Thyroid gland (tissue), 4 donors: ENCODE measurements at regions not wholly inside any gene's neighbourhood (a gene's known extent, or its start where the extent isn't known, plus 50 kb on each side); places are given as distances from the start of the nearest gene placed in this dataset.

Experiments used
- DNase-seq, 2 donors: peaks; one replicate each; pipeline ENCODE4 v3.0.0-alpha.2; 2019
- H3K27ac ChIP-seq, 3 donors: fragments of 200-600 bp; sonication (generic); 1 replicate in 2 of 3; 2 replicates in 1 of 3; pipeline ENCODE4 v1.5.1; 2016 to 2019; ENCODE audit warnings: mild to moderate bottlenecking in 1 of 3, moderate library complexity in 1 of 3
- H3K27me3 ChIP-seq: fragments of 200-600 bp; sonication (generic); one replicate; pipeline ENCODE4 v1.5.1; 2019
- H3K36me3 ChIP-seq, 2 donors: fragments of 200-600 bp; sonication (generic); one replicate each; pipeline ENCODE4 v1.5.1; 2016 to 2019
- H3K4me1 ChIP-seq, 2 donors: fragments of 200-600 bp; sonication (generic); one replicate each; pipeline ENCODE4 v1.5.1; 2017 to 2019
- H3K4me3 ChIP-seq, 3 donors: fragments of 200-600 bp; sonication (generic); replicated peaks in 1 of 3; 1 replicate in 2 of 3; 2 replicates in 1 of 3; pipeline ENCODE4 v1.5.1; 2016; ENCODE audit warnings: mild to moderate bottlenecking in 1 of 3
- H3K9me3 ChIP-seq: fragments of 200-600 bp; sonication (generic); one replicate; pipeline ENCODE4 v1.5.1; 2017
- POLR2A ChIP-seq, 2 donors: fragments of 450-650 bp; IDR thresholded peaks; one replicate each; pipeline ENCODE4 v1.6.1; 2017; ENCODE audit warnings: antibody characterized with exemption in 2 of 2, mild to moderate bottlenecking in 2 of 2, moderate library complexity in 1 of 2
- WGBS, 2 donors: methylation state at CpG; one replicate each; pipeline ENCODE4 v1.1.5; 2017; 5-methylcytosine and 5-hydroxymethylcytosine counted together
- intact Hi-C: fragments of 100-400 bp; cut with DNase I; formaldehyde crosslinking; loops from one replicate; pipeline ENCODE4 v1.15.1; 2023
- TF ChIP-seq, protein P1 (sequence below), 6 experiments: fragments of 200-600 bp in 3 of 6; fragments of 450-650 bp in 3 of 6; sonication (generic) in 3 of 6; IDR thresholded peaks; one replicate each; pipeline ENCODE4 v1.5.1; 2016 to 2019; ENCODE audit warnings: antibody characterized with exemption in 6 of 6, mild to moderate bottlenecking in 2 of 6, inconsistent platforms in 1 of 6, moderate library complexity in 1 of 6

DNA sequence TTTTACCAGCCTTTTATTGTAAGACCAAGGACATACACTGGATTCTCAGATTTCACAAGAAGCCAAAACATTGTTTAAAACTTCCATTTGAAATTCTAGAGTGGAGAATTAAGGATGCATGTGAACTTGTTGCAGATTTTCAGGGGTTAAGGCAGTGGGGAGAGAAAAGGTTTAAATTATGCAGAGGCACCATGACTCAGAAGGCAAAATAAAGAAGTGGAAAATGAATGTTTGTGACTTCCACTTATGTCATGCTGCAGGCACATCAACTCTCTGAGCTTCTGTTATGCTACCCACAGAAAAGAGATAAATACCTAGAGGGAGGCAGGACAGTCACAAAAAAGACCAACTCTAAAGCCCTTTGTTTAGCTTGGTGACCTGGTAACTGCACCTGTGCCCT is 84.4 kb upstream of the BET1 start:
- intact Hi-C loops: loop anchor here (10.0 kb wide), 1 partner anchor 194 kb away; the partner anchor contains the start of gene TFPI2
- H3K27ac ChIP-seq: no peak overlapping the region
- H3K4me3 ChIP-seq: no peak overlapping the region
- no peaks in the 10 kb centered on the region for H3K9me3 ChIP-seq
- DNase-seq: no peak
- no peak for TF ChIP-seq POLR2A (IDR thresholded peaks at IDR 0.05)
- TF ChIP-seq, protein P1, sequence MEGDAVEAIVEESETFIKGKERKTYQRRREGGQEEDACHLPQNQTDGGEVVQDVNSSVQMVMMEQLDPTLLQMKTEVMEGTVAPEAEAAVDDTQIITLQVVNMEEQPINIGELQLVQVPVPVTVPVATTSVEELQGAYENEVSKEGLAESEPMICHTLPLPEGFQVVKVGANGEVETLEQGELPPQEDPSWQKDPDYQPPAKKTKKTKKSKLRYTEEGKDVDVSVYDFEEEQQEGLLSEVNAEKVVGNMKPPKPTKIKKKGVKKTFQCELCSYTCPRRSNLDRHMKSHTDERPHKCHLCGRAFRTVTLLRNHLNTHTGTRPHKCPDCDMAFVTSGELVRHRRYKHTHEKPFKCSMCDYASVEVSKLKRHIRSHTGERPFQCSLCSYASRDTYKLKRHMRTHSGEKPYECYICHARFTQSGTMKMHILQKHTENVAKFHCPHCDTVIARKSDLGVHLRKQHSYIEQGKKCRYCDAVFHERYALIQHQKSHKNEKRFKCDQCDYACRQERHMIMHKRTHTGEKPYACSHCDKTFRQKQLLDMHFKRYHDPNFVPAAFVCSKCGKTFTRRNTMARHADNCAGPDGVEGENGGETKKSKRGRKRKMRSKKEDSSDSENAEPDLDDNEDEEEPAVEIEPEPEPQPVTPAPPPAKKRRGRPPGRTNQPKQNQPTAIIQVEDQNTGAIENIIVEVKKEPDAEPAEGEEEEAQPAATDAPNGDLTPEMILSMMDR (IDR thresholded peaks at IDR 0.05): no peak
- no peaks in the 10 kb centered on the region for H3K27me3 ChIP-seq
- no peaks in the 10 kb centered on the region for H3K36me3 ChIP-seq
- no peaks in the 10 kb centered on the region for H3K4me1 ChIP-seq

DNA sequence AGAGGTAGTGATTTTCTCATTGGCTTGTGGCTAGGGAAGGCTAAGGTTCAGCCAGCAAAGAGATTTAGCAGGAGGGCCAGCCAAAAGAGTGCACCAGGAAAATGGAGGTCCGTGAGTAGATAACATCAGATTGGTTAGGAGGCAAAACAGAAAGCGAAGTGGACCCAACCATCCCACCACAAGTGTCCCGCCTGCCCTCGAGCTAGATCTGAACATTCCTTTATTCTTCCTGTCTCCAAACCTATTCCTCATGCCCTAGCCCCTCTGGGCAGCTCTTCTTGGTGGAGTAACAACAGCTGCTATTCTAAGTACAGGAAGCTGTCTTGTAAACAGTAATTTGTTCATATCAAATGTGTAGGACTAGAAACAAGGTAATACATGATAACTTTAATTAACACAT is 85.7 kb upstream of the BET1 start:
- no peak for DNase-seq
- Histone ChIP-seq H3K36me3 (no peaks in the 10 kb centered on the region), H3K9me3 (no peaks in the 10 kb centered on the region), H3K27me3 (no peaks in the 10 kb centered on the region), H3K27ac (no peak overlapping the region), H3K4me1 (no peaks in the 10 kb centered on the region), H3K4me3 (no peak overlapping the region)
- WGBS, 2 donors: 73 to 78% methylated on average over 4 of the region's 4 CpGs
- intact Hi-C loops: loop anchor here (10.0 kb wide), 1 partner anchor 195 kb away; the partner anchor contains the start of gene TFPI2
- no peak for TF ChIP-seq POLR2A (IDR thresholded peaks at IDR 0.05)
- TF ChIP-seq, protein P1 (IDR thresholded peaks at IDR 0.05): no peak

DNA sequence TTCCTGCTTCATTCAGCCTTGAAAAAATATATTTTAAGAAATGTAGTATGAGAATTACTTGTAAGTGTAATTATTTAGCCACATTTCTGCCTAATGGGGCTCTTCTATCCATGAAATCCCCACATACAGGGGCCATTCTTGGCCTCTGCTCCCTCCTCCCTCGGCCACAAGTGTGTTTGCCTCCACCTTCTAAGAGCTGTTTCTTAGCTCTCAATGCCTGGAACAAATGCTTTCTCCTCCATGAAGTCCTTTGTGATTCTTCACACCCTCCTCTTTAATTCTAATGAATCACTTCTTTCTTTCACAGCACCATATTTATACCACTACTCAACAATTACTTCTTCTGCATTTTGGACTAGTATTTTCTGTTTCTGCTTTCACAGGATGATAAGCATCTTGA is 88.8 kb upstream of the BET1 start:
- DNase-seq: no peak
- H3K27ac ChIP-seq: no peak overlapping the region
- no peak overlapping the region for H3K4me3 ChIP-seq
- WGBS, 2 donors: 62 to 68% methylated on average over 1 of the region's 1 CpG
- intact Hi-C loops: no loop called here
- H3K4me1 ChIP-seq: no peaks in the 10 kb centered on the region
- no peaks in the 10 kb centered on the region for H3K9me3 ChIP-seq
- TF ChIP-seq, protein P1 (IDR thresholded peaks at IDR 0.05): no peak
- TF ChIP-seq POLR2A (IDR thresholded peaks at IDR 0.05): no peak
- no peaks in the 10 kb centered on the region for H3K36me3 ChIP-seq
- no peaks in the 10 kb centered on the region for H3K27me3 ChIP-seq

DNA sequence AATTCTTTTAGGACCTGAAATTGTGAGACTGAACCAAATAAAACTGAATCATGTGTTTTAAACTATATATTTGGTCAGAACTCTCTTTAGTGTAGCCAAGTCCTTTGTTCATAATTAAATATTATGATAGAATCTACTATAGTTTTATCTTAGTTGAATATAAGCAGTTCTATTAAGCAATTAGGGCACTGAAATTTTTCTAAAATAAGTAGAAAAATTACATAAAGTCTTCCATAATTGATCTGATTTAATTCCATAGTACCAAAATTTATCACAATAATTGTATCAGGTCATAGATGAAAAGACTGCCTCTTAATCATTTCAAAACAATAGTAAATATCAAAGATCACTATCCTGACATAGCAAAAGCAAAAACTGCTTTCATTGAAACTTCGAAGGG is 90.1 kb upstream of the BET1 start:
- Histone ChIP-seq H3K4me3 (no peak overlapping the region), H3K4me1 (no peaks in the 10 kb centered on the region), H3K9me3 (no peaks in the 10 kb centered on the region), H3K36me3 (no peaks in the 10 kb centered on the region), H3K27me3 (no peaks in the 10 kb centered on the region), H3K27ac (no peak overlapping the region)
- 88 to 92% methylated on average over 1 of the region's 1 CpG for WGBS, 2 donors
- no peak for DNase-seq
- TF ChIP-seq, protein P1 (IDR thresholded peaks at IDR 0.05): no peak
- TF ChIP-seq POLR2A (IDR thresholded peaks at IDR 0.05): no peak
- intact Hi-C loops: no loop called here

DNA sequence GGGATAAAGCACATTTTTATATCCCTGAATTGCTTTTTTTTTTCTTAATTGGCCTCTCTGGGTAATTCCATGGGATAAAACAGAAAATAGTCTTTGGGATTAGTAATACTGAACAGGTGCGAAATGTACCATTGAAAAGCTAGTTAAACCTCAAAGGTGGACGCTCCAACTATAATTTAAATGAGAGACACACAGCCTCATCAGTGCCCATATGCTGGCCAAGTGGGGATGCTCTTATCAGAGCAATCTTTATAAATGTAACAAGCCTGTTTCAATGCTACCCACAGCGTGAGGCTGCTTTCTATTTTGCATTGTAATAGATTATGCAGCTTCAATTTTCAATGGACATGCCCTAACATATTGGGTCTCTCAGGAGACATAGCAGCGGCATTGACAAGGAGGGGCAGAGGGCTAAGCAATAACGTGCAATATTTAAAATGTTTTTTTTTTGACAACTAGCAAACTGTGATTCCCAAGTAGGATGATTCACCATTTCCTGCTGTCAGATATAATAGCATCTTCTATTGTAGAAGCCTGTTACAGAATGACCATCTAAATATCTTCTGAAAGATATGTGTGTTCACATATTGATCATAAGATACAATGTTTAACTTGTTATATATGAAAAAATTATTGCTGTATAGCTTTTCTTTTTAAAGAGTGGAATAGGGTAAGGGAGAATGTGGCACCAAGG is 91.3 kb upstream of the BET1 start:
- H3K4me1 ChIP-seq: no peaks in the 10 kb centered on the region

More for the DNA sequence above, 91.3 kb upstream of the BET1 start:
- whole genome bisulfite sequencing, 2 donors: 78 to 85% methylated on average over 5 of the region's 5 CpGs
- no peak for TF ChIP-seq POLR2A (IDR thresholded peaks at IDR 0.05)
- TF ChIP-seq, protein P1 (IDR thresholded peaks at IDR 0.05): no peak
- H3K9me3 ChIP-seq: no peaks in the 10 kb centered on the region
- DNase-seq: no peak
- intact Hi-C loops: no loop called here
- H3K4me3 ChIP-seq: no peak overlapping the region
- H3K27me3 ChIP-seq: no peaks in the 10 kb centered on the region
- H3K36me3 ChIP-seq: no peaks in the 10 kb centered on the region
- no peak overlapping the region for H3K27ac ChIP-seq
